ENCODE measurements at regions not wholly inside any gene's neighbourhood (a gene's known extent, or its start where the extent isn't known, plus 50 kb on each side); places are given as distances from the start of the nearest gene placed in this dataset.
"Not testable (repeated sequence)": the region's sequence is repeated elsewhere in the genome, so short reads cannot be mapped to it uniquely, and the experiment has no call there.

GRCh38 chr5:42989190-42989589 lies 50.9 kb downstream of the ANXA2R start:
- DNase-seq = no peak

GRCh38 chr5:42988568-42988967 lies 51.6 kb downstream of the ANXA2R start:
- DNase-seq = no peak

- DNase-seq = no peak
Measured at GRCh38 chr5:42985129-42986037, 54.7 kb downstream of the ANXA2R start.

- no peak for DNase-seq
Measured at GRCh38 chr5:42984307-42984706, 55.8 kb downstream of the ANXA2R start.

- peak; percentile 59 for DNase-seq
Measured at GRCh38 chr5:42982107-42982622, 58.0 kb downstream of the ANXA2R start.

- DNase-seq = not testable (repeated sequence)
Measured at GRCh38 chr5:42981417-42982106, 58.6 kb downstream of the ANXA2R start.

GRCh38 chr5:42981015-42981414 lies 59.1 kb downstream of the ANXA2R start:
- not testable (repeated sequence) for DNase-seq

- DNase-seq = not testable (repeated sequence)
Measured at GRCh38 chr5:42980391-42980790, 59.7 kb downstream of the ANXA2R start.

GRCh38 chr5:42979242-42979641 lies 60.9 kb downstream of the ANXA2R start:
- not testable (repeated sequence) for DNase-seq

- no peak for DNase-seq
Measured at GRCh38 chr5:42974536-42974935, 65.6 kb downstream of the ANXA2R start.

- DNase-seq = no peak
Measured at GRCh38 chr5:42970636-42971559, 69.2 kb downstream of the ANXA2R start.

- DNase-seq = no peak
Measured at GRCh38 chr5:42965934-42966333, 74.2 kb downstream of the ANXA2R start.

- DNase-seq = no peak
Measured at GRCh38 chr5:42963412-42963811, 76.7 kb downstream of the ANXA2R start.

- no peak for DNase-seq
Measured at GRCh38 chr5:42962124-42962523, 78.0 kb downstream of the ANXA2R start.

- no peak for DNase-seq
Measured at GRCh38 chr5:42960506-42960905, 79.6 kb downstream of the ANXA2R start.

- DNase-seq = no peak
Measured at GRCh38 chr5:42956551-42956950, 83.6 kb downstream of the ANXA2R start.

GRCh38 chr5:42953041-42953440 lies 87.1 kb downstream of the ANXA2R start:
- DNase-seq = no peak

- no peak for DNase-seq
Measured at GRCh38 chr5:42952578-42952974, 87.5 kb downstream of the ANXA2R start.

- DNase-seq = peak; percentile 38
Measured at GRCh38 chr5:42951293-42951840, 88.8 kb downstream of the ANXA2R start.

GRCh38 chr5:42950456-42951292 lies 89.4 kb downstream of the ANXA2R start:
- DNase-seq = peak; percentile 37

GRCh38 chr5:42950116-42950455 lies 90.0 kb downstream of the ANXA2R start:
- DNase-seq = no peak
